Liver (tissue), 8 donors: ENCODE measurements at regions not wholly inside any gene's neighbourhood (a gene's known extent, or its start where the extent isn't known, plus 50 kb on each side); places are given as distances from the start of the nearest gene placed in this dataset.
A peak's percentile ranks its signal among the peaks of the same experiment; 100 is the strongest.

Experiments
- DNase-seq: peaks from one replicate; pipeline ENCODE4 v3.0.0-alpha.2; 2017; ENCODE audit warnings: low spot score
- H3K27ac ChIP-seq, 2 donors: one replicate each; pipeline ENCODE4 v1.7.0; 2013; ENCODE audit warnings: inconsistent platforms in 2 of 2, low read length in 2 of 2, control low read depth in 1 of 2, low read depth in 1 of 2, mild to moderate bottlenecking in 1 of 2
- H3K27me3 ChIP-seq, 4 donors: one replicate each; pipeline versions ENCODE4 v1.6.1 to v1.7.0; 2013; ENCODE audit warnings: low read length in 3 of 4, inconsistent platforms in 1 of 4, mild to moderate bottlenecking in 1 of 4, moderate library complexity in 1 of 4; ENCODE audit not compliant: control insufficient read depth in 4 of 4, insufficient read depth in 4 of 4
- H3K36me3 ChIP-seq, 4 donors: one replicate each; pipeline versions ENCODE4 v1.6.1 to v1.7.0; 2013; ENCODE audit warnings: low read length in 3 of 4, mild to moderate bottlenecking in 3 of 4, low read depth in 1 of 4, moderate library complexity in 1 of 4; ENCODE audit not compliant: control insufficient read depth in 4 of 4, insufficient read depth in 3 of 4
- H3K4me1 ChIP-seq, 4 donors: one replicate each; pipeline versions ENCODE4 v1.6.1 to v1.7.0; 2013; ENCODE audit warnings: low read length in 3 of 4, mild to moderate bottlenecking in 3 of 4, moderate library complexity in 1 of 4; ENCODE audit not compliant: control insufficient read depth in 4 of 4, insufficient read depth in 4 of 4
- H3K4me3 ChIP-seq, 3 donors: one replicate each; pipeline versions ENCODE4 v1.6.1 to v1.7.0; 2013; ENCODE audit warnings: low read length in 3 of 3, control low read depth in 1 of 3, low read depth in 1 of 3, mild to moderate bottlenecking in 1 of 3
- H3K9ac ChIP-seq, 2 donors: one replicate each; pipeline ENCODE4 v1.7.0; 2013; ENCODE audit warnings: low read length in 2 of 2, mild to moderate bottlenecking in 2 of 2, moderate library complexity in 2 of 2, control low read depth in 1 of 2, low read depth in 1 of 2
- H3K9me3 ChIP-seq, 4 donors: one replicate each; pipeline versions ENCODE4 v1.6.1 to v1.7.0; 2013; ENCODE audit warnings: low read length in 3 of 4; ENCODE audit not compliant: control insufficient read depth in 4 of 4
- EGR1 ChIP-seq, 2 donors: IDR thresholded peaks; 2 replicates each; pipeline ENCODE4 v1.6.1; 2016 to 2018; ENCODE audit warnings: antibody characterized with exemption in 2 of 2, low read depth in 2 of 2
- FOXA1 ChIP-seq: IDR thresholded peaks from 2 replicates; pipeline ENCODE4 v1.6.1; 2016; ENCODE audit warnings: antibody characterized with exemption
- FOXA2 ChIP-seq: IDR thresholded peaks from 2 replicates; pipeline ENCODE4 v1.6.1; 2016; ENCODE audit warnings: antibody characterized with exemption
- GABPA ChIP-seq, 2 donors: IDR thresholded peaks in 1 of 2; conservative IDR thresholded peaks in 1 of 2; 2 replicates each; pipeline ENCODE4 v1.6.1; 2016; ENCODE audit warnings: antibody characterized with exemption in 2 of 2, mild to moderate bottlenecking in 1 of 2, moderate library complexity in 1 of 2
- HNF4A ChIP-seq, 2 donors: conservative IDR thresholded peaks; 2 replicates each; pipeline ENCODE4 v1.6.1; 2016; ENCODE audit warnings: antibody characterized with exemption in 2 of 2, mild to moderate bottlenecking in 2 of 2
- HNF4G ChIP-seq: IDR thresholded peaks from 2 replicates; pipeline ENCODE4 v1.6.1; 2016; ENCODE audit warnings: antibody characterized with exemption
- NR2F2 ChIP-seq: IDR thresholded peaks from 2 replicates; pipeline ENCODE4 v1.6.1; 2016; ENCODE audit warnings: antibody characterized with exemption
- REST ChIP-seq: IDR thresholded peaks from 2 replicates; pipeline ENCODE4 v1.6.1; 2016; ENCODE audit warnings: antibody characterized with exemption, mild to moderate bottlenecking
- SP1 ChIP-seq: IDR thresholded peaks from 2 replicates; pipeline ENCODE4 v1.6.1; 2018; ENCODE audit warnings: antibody characterized with exemption, mild to moderate bottlenecking
- TAF1 ChIP-seq: conservative IDR thresholded peaks from 2 replicates; pipeline ENCODE4 v1.6.1; 2016; ENCODE audit warnings: antibody characterized with exemption, mild to moderate bottlenecking
- ZBTB33 ChIP-seq: IDR thresholded peaks from 2 replicates; pipeline ENCODE4 v1.6.1; 2016; ENCODE audit warnings: antibody characterized with exemption
- WGBS: extraction: QIAGEN DNeasy Blood & Tissue Kit; methylation state at CpG from one replicate; pipeline ENCODE4 v1.1.7; 2013; 5-methylcytosine and 5-hydroxymethylcytosine counted together
- TF ChIP-seq, protein P1 (sequence below): fragments of 150-350 bp; IDR thresholded peaks from 2 replicates; pipeline ENCODE4 v1.5.1; 2017; ENCODE audit warnings: improper control_type of control experiment, low read depth, low read length; ENCODE audit not compliant: missing input control
- TF ChIP-seq, protein P2 (sequence below): IDR thresholded peaks from 2 replicates; pipeline ENCODE4 v1.6.1; 2016; ENCODE audit warnings: antibody characterized with exemption
- donor health status: healthy.
- donor health status: healthy.
- donor health status: healthy.
- donor health status: healthy.
- donor health status: healthy.

GRCh38 chr10:114770009-114770408 is 51.6 kb upstream of the FHIP2A start:
- peaks cover 8 to 14% (median 11%) of the 10 kb centered on the region in 4 donors for H3K4me1 ChIP-seq
- TF ChIP-seq, protein P1, sequence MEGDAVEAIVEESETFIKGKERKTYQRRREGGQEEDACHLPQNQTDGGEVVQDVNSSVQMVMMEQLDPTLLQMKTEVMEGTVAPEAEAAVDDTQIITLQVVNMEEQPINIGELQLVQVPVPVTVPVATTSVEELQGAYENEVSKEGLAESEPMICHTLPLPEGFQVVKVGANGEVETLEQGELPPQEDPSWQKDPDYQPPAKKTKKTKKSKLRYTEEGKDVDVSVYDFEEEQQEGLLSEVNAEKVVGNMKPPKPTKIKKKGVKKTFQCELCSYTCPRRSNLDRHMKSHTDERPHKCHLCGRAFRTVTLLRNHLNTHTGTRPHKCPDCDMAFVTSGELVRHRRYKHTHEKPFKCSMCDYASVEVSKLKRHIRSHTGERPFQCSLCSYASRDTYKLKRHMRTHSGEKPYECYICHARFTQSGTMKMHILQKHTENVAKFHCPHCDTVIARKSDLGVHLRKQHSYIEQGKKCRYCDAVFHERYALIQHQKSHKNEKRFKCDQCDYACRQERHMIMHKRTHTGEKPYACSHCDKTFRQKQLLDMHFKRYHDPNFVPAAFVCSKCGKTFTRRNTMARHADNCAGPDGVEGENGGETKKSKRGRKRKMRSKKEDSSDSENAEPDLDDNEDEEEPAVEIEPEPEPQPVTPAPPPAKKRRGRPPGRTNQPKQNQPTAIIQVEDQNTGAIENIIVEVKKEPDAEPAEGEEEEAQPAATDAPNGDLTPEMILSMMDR, result no peak
- TF ChIP-seq, protein P2, sequence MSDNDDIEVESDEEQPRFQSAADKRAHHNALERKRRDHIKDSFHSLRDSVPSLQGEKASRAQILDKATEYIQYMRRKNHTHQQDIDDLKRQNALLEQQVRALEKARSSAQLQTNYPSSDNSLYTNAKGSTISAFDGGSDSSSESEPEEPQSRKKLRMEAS, result no peak
- TF ChIP-seq REST (no peak), HNF4G (no peak), ZBTB33 (no peak), NR2F2 (no peak), TAF1 (no peak), GABPA (IDR thresholded peaks at IDR 0.05 in 1 of 2, conservative IDR thresholded peaks at IDR 0.05 in 1 of 2) (no peak), HNF4A (conservative IDR thresholded peaks at IDR 0.05) (no peak), SP1 (no peak), FOXA1 (no peak), EGR1 (IDR thresholded peaks at IDR 0.05; ENCODE audit: low read depth in 2 of 2) (no peak), FOXA2 (no peak)
- DNase-seq, result no peak
- H3K27me3 ChIP-seq, result no peaks in the 10 kb centered on the region
- no peak overlapping the region for H3K27ac ChIP-seq
- no peaks in the 10 kb centered on the region for H3K9me3 ChIP-seq
- no peaks in the 10 kb centered on the region for H3K36me3 ChIP-seq
- no peak overlapping the region for H3K4me3 ChIP-seq
- H3K9ac ChIP-seq, result no peak overlapping the region

DNA sequence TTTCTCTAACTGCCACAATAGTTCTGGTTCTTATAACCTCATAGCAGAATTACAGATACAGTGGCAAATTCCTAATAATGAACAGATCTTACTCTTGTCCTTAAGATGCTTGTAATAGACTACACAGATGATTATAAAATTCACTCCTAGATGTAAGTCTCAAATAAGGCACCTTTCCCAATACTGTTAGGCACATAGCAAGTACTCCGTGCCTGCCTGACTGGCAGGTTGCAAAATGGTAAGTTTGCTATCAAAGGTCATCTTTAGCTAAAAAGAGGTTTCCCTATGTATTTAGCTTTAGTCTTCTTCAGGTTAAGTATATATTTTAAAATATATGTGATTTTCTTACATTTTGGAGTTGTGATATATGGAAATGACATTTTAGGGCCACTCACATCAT is 50.4 kb upstream of the FHIP2A start:
- H3K9me3 ChIP-seq, result no peaks in the 10 kb centered on the region
- no peak overlapping the region for H3K27ac ChIP-seq
- no peaks in the 10 kb centered on the region for H3K27me3 ChIP-seq
- H3K36me3 ChIP-seq, result no peaks in the 10 kb centered on the region
- WGBS, result 41% methylated on average over 1 of the region's 1 CpG
- peak; percentile 49 to 68 for TF ChIP-seq HNF4A (conservative IDR thresholded peaks at IDR 0.05)
- no peak for TF ChIP-seq TAF1
- no peak for TF ChIP-seq GABPA (IDR thresholded peaks at IDR 0.05 in 1 of 2, conservative IDR thresholded peaks at IDR 0.05 in 1 of 2)
- no peak overlapping the region for H3K9ac ChIP-seq
- peaks cover 8 to 14% (median 11%) of the 10 kb centered on the region in 4 donors for H3K4me1 ChIP-seq
- no peak for DNase-seq
- no peak overlapping the region for H3K4me3 ChIP-seq
